ENCODE measurements at regions not wholly inside any gene's neighbourhood (a gene's known extent, or its start where the extent isn't known, plus 50 kb on each side); places are given as distances from the start of the nearest gene placed in this dataset.
A peak's percentile ranks its signal among the peaks of the same experiment; 100 is the strongest.

DNA sequence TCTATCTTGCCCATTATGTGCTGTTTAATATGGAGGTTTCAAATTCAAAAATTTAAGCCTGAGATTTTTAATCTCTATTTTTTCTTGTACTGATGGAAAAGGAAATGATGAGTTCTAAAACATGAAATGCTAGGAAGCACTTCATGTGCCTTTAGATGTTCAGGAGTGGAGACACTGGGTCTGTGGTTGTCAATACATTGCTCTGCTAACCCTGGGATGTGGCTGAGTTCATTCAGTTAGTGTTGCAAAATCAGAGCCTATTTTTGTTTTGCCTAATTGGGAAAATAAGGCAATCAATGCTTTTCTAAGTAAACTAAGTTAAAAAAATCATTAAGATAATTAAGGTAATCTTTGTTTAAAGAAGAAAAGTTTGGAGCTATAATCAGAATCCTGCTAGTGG, 83.1 kb downstream of the DIPK2A start:
- CTCF ChIA-PET, result interaction anchor here (1.1 to 1.6 kb wide), 2 partner anchors 9 to 14 kb away, joined by 3 to 4 read pairs; no protein-coding TSS in a partner anchor
- no peak overlapping the region for H3K4me3 Mint-ChIP-seq (ENCODE audit: unreplicated experiment)
- no TSS peak for BruUV-seq (replicated peaks)

DNA sequence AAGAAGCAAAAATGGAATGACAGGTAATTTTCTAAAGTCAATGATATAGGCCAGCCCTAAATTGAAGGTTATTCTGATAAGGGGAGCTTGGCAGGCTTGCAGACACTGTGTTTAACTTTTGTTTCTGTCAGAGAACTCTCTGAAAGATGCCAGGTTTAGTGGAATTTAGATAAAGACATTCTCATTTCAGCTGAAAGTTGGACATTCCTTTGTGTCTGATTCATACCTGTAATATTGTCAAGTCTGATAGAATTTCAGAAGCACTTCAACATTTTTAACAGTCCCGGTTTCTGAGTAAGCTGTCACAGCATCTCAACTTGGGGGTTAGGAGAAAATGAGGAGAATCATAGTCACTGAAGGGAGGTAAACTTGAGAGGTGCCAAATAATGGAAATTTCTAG, 84.0 kb downstream of the DIPK2A start:
- no peak overlapping the region for H3K27ac Mint-ChIP-seq (ENCODE audit: low read depth, unreplicated experiment)
- no peaks in the 10 kb centered on the region for H3K9me3 Mint-ChIP-seq (ENCODE audit: unreplicated experiment)
- intact Hi-C loops (cut with micrococcal nuclease), result no loop called here
- no TSS peak for BruUV-seq (replicated peaks)
- no peaks in the 10 kb centered on the region for H3K36me3 Mint-ChIP-seq (ENCODE audit: insufficient read depth, unreplicated experiment)
- peak; percentile 9 for DNase-seq (ENCODE audit: unreplicated experiment)
- CTCF ChIA-PET, result interaction anchor here (0.6 kb wide), 1 partner anchor 189 kb away, joined by 3 read pairs; no protein-coding TSS in a partner anchor
- TF ChIP-seq, protein P1, sequence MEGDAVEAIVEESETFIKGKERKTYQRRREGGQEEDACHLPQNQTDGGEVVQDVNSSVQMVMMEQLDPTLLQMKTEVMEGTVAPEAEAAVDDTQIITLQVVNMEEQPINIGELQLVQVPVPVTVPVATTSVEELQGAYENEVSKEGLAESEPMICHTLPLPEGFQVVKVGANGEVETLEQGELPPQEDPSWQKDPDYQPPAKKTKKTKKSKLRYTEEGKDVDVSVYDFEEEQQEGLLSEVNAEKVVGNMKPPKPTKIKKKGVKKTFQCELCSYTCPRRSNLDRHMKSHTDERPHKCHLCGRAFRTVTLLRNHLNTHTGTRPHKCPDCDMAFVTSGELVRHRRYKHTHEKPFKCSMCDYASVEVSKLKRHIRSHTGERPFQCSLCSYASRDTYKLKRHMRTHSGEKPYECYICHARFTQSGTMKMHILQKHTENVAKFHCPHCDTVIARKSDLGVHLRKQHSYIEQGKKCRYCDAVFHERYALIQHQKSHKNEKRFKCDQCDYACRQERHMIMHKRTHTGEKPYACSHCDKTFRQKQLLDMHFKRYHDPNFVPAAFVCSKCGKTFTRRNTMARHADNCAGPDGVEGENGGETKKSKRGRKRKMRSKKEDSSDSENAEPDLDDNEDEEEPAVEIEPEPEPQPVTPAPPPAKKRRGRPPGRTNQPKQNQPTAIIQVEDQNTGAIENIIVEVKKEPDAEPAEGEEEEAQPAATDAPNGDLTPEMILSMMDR (IDR thresholded peaks at IDR 0.05; ENCODE audit: unreplicated experiment), result no peak
- H3K4me3 Mint-ChIP-seq (ENCODE audit: unreplicated experiment), result no peak overlapping the region
- H3K4me1 Mint-ChIP-seq (ENCODE audit: insufficient read depth, unreplicated experiment), result peaks cover 14% of the 10 kb centered on the region
- H3K27me3 Mint-ChIP-seq (ENCODE audit: insufficient read depth, unreplicated experiment), result no peaks in the 10 kb centered on the region
- POLR2A ChIA-PET, result no interaction called here

More for the DNA sequence above, 83.1 kb downstream of the DIPK2A start:
- no peaks in the 10 kb centered on the region for H3K36me3 Mint-ChIP-seq (ENCODE audit: insufficient read depth, unreplicated experiment)
- intact Hi-C loops (cut with micrococcal nuclease), result no loop called here
- POLR2A ChIA-PET, result interaction anchor here (0.6 kb wide), 1 partner anchor 242 kb away, joined by 3 read pairs; no protein-coding TSS in a partner anchor
- H3K9me3 Mint-ChIP-seq (ENCODE audit: unreplicated experiment), result no peaks in the 10 kb centered on the region
- peaks cover 14% of the 10 kb centered on the region for H3K4me1 Mint-ChIP-seq (ENCODE audit: insufficient read depth, unreplicated experiment)
- TF ChIP-seq, protein P1 (IDR thresholded peaks at IDR 0.05; ENCODE audit: unreplicated experiment), result no peak
- no peaks in the 10 kb centered on the region for H3K27me3 Mint-ChIP-seq (ENCODE audit: insufficient read depth, unreplicated experiment)
- H3K27ac Mint-ChIP-seq (ENCODE audit: low read depth, unreplicated experiment), result no peak overlapping the region
- no peak for DNase-seq (ENCODE audit: unreplicated experiment)

DNA sequence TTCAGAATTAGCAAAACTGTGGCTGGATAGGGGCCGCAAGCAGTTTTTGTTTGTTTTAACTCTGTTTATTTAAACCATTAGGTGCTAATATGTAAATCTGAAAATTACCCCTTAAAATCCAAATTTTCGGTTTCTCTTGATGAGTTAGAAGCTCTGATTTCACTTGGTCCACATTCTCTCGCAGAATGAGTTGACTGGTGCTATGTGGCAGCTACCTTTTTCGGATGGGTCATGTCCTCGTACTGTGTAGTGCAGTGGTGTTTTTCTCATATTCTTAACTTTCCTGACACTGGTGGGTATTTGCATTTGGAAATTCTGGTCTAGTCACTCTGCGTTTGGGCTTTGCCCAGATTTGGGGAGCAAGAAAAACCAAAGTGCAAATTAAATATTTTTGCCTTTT, 87.1 kb downstream of the DIPK2A start:
- H3K4me3 Mint-ChIP-seq (ENCODE audit: unreplicated experiment), result no peak overlapping the region
- H3K27me3 Mint-ChIP-seq (ENCODE audit: insufficient read depth, unreplicated experiment), result no peaks in the 10 kb centered on the region
- POLR2A ChIA-PET, result no interaction called here
- TF ChIP-seq, protein P1 (IDR thresholded peaks at IDR 0.05; ENCODE audit: unreplicated experiment), result no peak
- H3K9me3 Mint-ChIP-seq (ENCODE audit: unreplicated experiment), result no peaks in the 10 kb centered on the region
- DNase-seq (ENCODE audit: unreplicated experiment), result no peak
- no TSS peak for BruUV-seq (replicated peaks)
- CTCF ChIA-PET, result interaction anchor here (1.4 kb wide), 1 partner anchor 85 kb away, joined by 8 read pairs; no protein-coding TSS in a partner anchor
- no peak overlapping the region for H3K27ac Mint-ChIP-seq (ENCODE audit: low read depth, unreplicated experiment)
- H3K4me1 Mint-ChIP-seq (ENCODE audit: insufficient read depth, unreplicated experiment), result peaks cover 14% of the 10 kb centered on the region
- intact Hi-C loops (cut with micrococcal nuclease), result no loop called here
- H3K36me3 Mint-ChIP-seq (ENCODE audit: insufficient read depth, unreplicated experiment), result no peaks in the 10 kb centered on the region

DNA sequence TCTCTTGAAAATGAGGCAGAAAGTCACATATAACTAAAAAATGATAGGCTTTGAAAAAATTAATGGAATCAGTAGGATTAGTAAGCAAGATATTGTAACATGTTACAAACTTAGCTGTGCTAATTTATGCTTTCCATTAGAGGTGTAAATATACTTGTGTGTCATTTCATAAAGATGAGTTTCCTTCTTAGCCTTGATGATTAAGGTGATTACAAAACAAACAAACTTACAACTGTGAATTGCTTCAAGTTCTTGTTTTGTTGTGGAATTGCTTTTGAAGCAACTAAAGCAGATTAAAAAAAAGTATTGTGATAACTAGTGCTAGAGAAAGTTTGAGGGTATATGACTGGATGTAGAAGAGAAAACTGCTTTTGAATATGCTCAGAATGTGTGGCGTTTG, 87.9 kb downstream of the DIPK2A start:
- no peak overlapping the region for H3K27ac Mint-ChIP-seq (ENCODE audit: low read depth, unreplicated experiment)
- no TSS peak for BruUV-seq (replicated peaks)
- H3K27me3 Mint-ChIP-seq (ENCODE audit: insufficient read depth, unreplicated experiment), result no peaks in the 10 kb centered on the region
- H3K36me3 Mint-ChIP-seq (ENCODE audit: insufficient read depth, unreplicated experiment), result no peaks in the 10 kb centered on the region
- H3K4me3 Mint-ChIP-seq (ENCODE audit: unreplicated experiment), result no peak overlapping the region
- H3K9me3 Mint-ChIP-seq (ENCODE audit: unreplicated experiment), result no peaks in the 10 kb centered on the region
- no peak for DNase-seq (ENCODE audit: unreplicated experiment)
- TF ChIP-seq, protein P1 (IDR thresholded peaks at IDR 0.05; ENCODE audit: unreplicated experiment), result no peak
- ChIA-PET POLR2A (no interaction called here), CTCF (interaction anchor here (1.4 kb wide), 1 partner anchor 86 kb away, joined by 8 read pairs; no protein-coding TSS in a partner anchor)
- H3K4me1 Mint-ChIP-seq (ENCODE audit: insufficient read depth, unreplicated experiment), result peaks cover 14% of the 10 kb centered on the region
- intact Hi-C loops (cut with micrococcal nuclease), result no loop called here
